Natural killer cell (primary cell): ENCODE measurements at regions not wholly inside any gene's neighbourhood (a gene's known extent, or its start where the extent isn't known, plus 50 kb on each side); places are given as distances from the start of the nearest gene placed in this dataset.

Experiments
- ATAC-seq, 3 donors: fragments of 150-1000 bp in 2 of 3; fragments of 200-7000 bp in 1 of 3; cut with Tn5 transposase; 1 replicate in 1 of 3; 2 replicates in 2 of 3; pipeline ENCODE4 v1.10.0; 2021; ENCODE audit warnings: mild to moderate bottlenecking in 2 of 3, moderate library complexity in 2 of 3
- DNase-seq, 2 donors: peaks; one replicate each; pipeline versions ENCODE4 v3.0.0 to v3.0.0-alpha.2; 2013 to 2021; ENCODE audit warnings: mixed read lengths in 1 of 2
- H3K27ac ChIP-seq: one replicate; pipeline ENCODE4 v1.5.1; 2013; ENCODE audit warnings: mild to moderate bottlenecking, low read length
- H3K27me3 ChIP-seq: one replicate; pipeline ENCODE4 v1.6.1; 2013; ENCODE audit warnings: low read length; ENCODE audit not compliant: control insufficient read depth, insufficient read depth
- H3K36me3 ChIP-seq: one replicate; pipeline ENCODE4 v1.6.1; 2013; ENCODE audit warnings: low read length; ENCODE audit not compliant: control insufficient read depth, insufficient read depth
- H3K4me1 ChIP-seq: one replicate; pipeline ENCODE4 v1.6.1; 2013; ENCODE audit warnings: low read length; ENCODE audit not compliant: control insufficient read depth, insufficient read depth
- H3K4me3 ChIP-seq: one replicate; pipeline ENCODE4 v1.5.1; 2013; ENCODE audit warnings: low read length
- H3K9me3 ChIP-seq: one replicate; pipeline ENCODE4 v1.6.1; 2013; ENCODE audit warnings: low read length; ENCODE audit not compliant: control insufficient read depth, insufficient read depth
- H3K27ac Mint-ChIP-seq, 2 donors: one replicate each; pipeline ENCODE4 v1.8.0; 2022; ENCODE audit warnings: mild to moderate bottlenecking in 2 of 2, mixed read lengths in 2 of 2, moderate library complexity in 1 of 2
- H3K27me3 Mint-ChIP-seq, 2 donors: one replicate each; pipeline ENCODE4 v1.8.0; 2022; ENCODE audit warnings: low read depth in 2 of 2, mixed read lengths in 2 of 2
- H3K36me3 Mint-ChIP-seq: one replicate; pipeline ENCODE4 v1.8.0; 2022; ENCODE audit warnings: mixed read lengths
- H3K4me1 Mint-ChIP-seq, 2 donors: one replicate each; pipeline ENCODE4 v1.8.0; 2022; ENCODE audit warnings: mixed read lengths in 2 of 2
- H3K4me3 Mint-ChIP-seq: one replicate; pipeline ENCODE4 v1.8.0; 2022; ENCODE audit warnings: mild to moderate bottlenecking, moderate library complexity, mixed read lengths
- H3K9me3 Mint-ChIP-seq, 2 donors: one replicate each; pipeline ENCODE4 v1.8.0; 2022; ENCODE audit warnings: mixed read lengths in 2 of 2
- WGBS: methylation state at CpG from one replicate; pipeline ENCODE4 v1.1.7; 2013; ENCODE audit warnings: missing lambda C conversion rate; ENCODE audit not compliant: insufficient coverage; 5-methylcytosine and 5-hydroxymethylcytosine counted together
- intact Hi-C: fragments of 100-400 bp; cut with micrococcal nuclease; formaldehyde crosslinking; loops from one replicate; pipeline ENCODE4 v1.14.2; 2022
- TF ChIP-seq, protein P1 (sequence below): fragments of 200-600 bp; IDR thresholded peaks from one replicate; pipeline ENCODE4 v1.8.0; 2022; ENCODE audit warnings: antibody characterized with exemption

DNA sequence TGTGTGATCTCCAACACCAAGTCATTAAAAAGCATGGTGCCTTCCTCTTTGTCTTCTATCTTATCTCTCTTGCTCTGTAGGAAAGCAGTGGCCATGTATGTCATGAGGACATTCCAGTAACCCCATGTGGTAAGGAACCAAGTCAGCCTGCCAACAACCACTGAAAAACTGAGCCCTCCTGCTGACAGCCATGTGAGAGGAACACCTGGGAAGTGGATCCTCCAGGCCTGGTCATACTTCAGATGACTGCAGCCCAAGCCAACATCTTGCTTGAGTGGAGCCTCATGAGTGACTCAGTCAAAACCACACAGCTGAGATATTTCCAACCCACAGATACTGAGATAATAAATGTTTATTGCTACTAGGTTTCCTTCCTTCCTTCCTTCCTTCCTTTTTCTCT is 597.3 kb downstream of the ZIC1 start:
- Histone ChIP-seq H3K4me1 (no peaks in the 10 kb centered on the region), H3K27ac (no peak overlapping the region), H3K27me3 (no peaks in the 10 kb centered on the region), H3K9me3 (peaks cover 3% of the 10 kb centered on the region), H3K4me3 (no peak overlapping the region), H3K36me3 (no peaks in the 10 kb centered on the region)
- Mint-ChIP-seq H3K9me3 (peaks cover 10 to 12% of the 10 kb centered on the region in 2 donors), H3K4me1 (no peaks in the 10 kb centered on the region), H3K27me3 (no peaks in the 10 kb centered on the region), H3K27ac (no peak overlapping the region), H3K4me3 (no peak overlapping the region), H3K36me3 (no peaks in the 10 kb centered on the region)
- TF ChIP-seq, protein P1, sequence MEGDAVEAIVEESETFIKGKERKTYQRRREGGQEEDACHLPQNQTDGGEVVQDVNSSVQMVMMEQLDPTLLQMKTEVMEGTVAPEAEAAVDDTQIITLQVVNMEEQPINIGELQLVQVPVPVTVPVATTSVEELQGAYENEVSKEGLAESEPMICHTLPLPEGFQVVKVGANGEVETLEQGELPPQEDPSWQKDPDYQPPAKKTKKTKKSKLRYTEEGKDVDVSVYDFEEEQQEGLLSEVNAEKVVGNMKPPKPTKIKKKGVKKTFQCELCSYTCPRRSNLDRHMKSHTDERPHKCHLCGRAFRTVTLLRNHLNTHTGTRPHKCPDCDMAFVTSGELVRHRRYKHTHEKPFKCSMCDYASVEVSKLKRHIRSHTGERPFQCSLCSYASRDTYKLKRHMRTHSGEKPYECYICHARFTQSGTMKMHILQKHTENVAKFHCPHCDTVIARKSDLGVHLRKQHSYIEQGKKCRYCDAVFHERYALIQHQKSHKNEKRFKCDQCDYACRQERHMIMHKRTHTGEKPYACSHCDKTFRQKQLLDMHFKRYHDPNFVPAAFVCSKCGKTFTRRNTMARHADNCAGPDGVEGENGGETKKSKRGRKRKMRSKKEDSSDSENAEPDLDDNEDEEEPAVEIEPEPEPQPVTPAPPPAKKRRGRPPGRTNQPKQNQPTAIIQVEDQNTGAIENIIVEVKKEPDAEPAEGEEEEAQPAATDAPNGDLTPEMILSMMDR: no peak
- ATAC-seq (no peak), DNase-seq (no peak)
- intact Hi-C loops: no loop called here

DNA sequence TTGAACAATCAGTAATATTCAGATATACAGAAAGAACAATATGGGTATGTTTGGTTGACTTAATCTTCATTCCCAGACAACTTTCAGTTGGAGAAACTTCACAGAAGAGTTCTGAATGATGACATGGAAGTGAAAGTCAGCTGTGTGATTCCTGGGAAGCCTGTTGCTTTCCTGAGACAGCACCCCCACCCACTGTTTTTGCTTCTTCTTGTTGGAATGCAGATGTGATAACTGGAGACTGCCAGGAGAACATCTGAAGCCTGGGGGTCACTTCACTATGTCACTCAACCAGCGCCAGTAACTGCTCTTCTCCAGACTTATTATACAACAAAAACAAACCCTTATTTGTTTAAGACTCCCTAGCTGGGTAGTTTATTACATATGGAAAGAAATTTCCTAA is 599.4 kb downstream of the ZIC1 start:
- TF ChIP-seq, protein P1: no peak
- no CpG with 5 or more reads among the region's 1 CpG for WGBS
- Histone ChIP-seq H3K4me1 (no peaks in the 10 kb centered on the region), H3K4me3 (no peak overlapping the region), H3K27ac (no peak overlapping the region), H3K27me3 (no peaks in the 10 kb centered on the region), H3K36me3 (no peaks in the 10 kb centered on the region), H3K9me3 (peaks cover 3% of the 10 kb centered on the region)
- Mint-ChIP-seq H3K27ac (no peak overlapping the region), H3K27me3 (no peaks in the 10 kb centered on the region), H3K36me3 (no peaks in the 10 kb centered on the region), H3K4me3 (no peak overlapping the region), H3K9me3 (peaks cover 8 to 12% of the 10 kb centered on the region in 2 donors), H3K4me1 (no peaks in the 10 kb centered on the region)
- DNase-seq: no peak
- no peak for ATAC-seq
- intact Hi-C loops: no loop called here

DNA sequence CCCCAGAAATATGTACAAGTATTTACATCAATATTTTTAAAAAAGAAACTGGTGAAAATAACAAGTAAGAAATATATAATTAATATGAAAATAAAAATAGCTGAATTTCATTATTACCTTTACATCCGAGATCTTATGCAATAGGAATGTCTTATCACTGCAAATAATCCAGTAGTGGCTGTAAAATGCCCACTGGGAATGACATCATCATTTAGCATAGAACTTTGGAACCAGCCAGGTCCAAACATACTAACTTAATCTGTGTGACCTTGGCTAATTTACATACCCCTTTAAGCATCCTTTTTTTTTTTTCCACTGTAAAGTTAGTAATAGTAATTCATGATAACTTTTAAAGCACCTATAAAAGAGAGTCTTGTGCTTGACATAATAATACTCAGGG is 611.7 kb downstream of the ZIC1 start:
- Mint-ChIP-seq H3K27me3 (no peaks in the 10 kb centered on the region), H3K4me1 (no peaks in the 10 kb centered on the region), H3K27ac (no peak overlapping the region), H3K9me3 (peaks cover 17 to 22% of the 10 kb centered on the region in 2 donors), H3K4me3 (no peak overlapping the region), H3K36me3 (peaks cover 19% of the 10 kb centered on the region)
- no peak for ATAC-seq
- Histone ChIP-seq H3K4me3 (no peak overlapping the region), H3K4me1 (no peaks in the 10 kb centered on the region), H3K27me3 (no peaks in the 10 kb centered on the region), H3K27ac (no peak overlapping the region), H3K9me3 (peaks cover 3% of the 10 kb centered on the region), H3K36me3 (no peaks in the 10 kb centered on the region)
- intact Hi-C loops: no loop called here
- WGBS: no CpG with 5 or more reads among the region's 1 CpG
- TF ChIP-seq, protein P1: no peak
- no peak for DNase-seq

DNA sequence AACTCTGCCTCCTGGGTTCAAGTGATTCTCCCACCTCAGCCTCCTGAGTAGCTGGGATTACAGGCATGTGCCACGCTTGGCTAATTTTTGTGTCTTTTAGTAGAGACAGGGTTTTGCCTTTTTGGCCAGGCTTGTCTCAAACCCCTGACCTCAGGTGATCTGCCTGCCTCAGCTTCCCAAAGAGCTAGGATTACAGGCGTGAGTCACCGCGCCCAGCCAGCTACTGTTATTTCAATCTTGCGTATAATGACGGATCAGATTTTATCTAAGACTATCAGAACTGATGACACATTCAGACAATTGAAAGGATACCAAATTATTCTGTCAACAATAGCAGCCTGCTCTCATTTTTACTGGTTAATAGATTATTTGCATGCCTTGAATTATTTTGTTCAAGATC is 612.2 kb downstream of the ZIC1 start:
- DNase-seq: no peak
- no peaks in the 10 kb centered on the region for H3K4me1 Mint-ChIP-seq
- no peak for ATAC-seq
- no peak overlapping the region for H3K27ac ChIP-seq
- H3K27me3 Mint-ChIP-seq: no peaks in the 10 kb centered on the region
- intact Hi-C loops: no loop called here
- H3K4me1 ChIP-seq: no peaks in the 10 kb centered on the region
- TF ChIP-seq, protein P1: no peak
- H3K27ac Mint-ChIP-seq: no peak overlapping the region
- H3K9me3 ChIP-seq: peaks cover 3% of the 10 kb centered on the region
- H3K27me3 ChIP-seq: no peaks in the 10 kb centered on the region
- no peak overlapping the region for H3K4me3 ChIP-seq
- peaks cover 19% of the 10 kb centered on the region for H3K36me3 Mint-ChIP-seq
- H3K36me3 ChIP-seq: no peaks in the 10 kb centered on the region
- 85% methylated on average over 6 of the region's 6 CpGs for WGBS
- peaks cover 21 to 23% of the 10 kb centered on the region in 2 donors for H3K9me3 Mint-ChIP-seq
- H3K4me3 Mint-ChIP-seq: no peak overlapping the region
